ENCODE measurements at regions not wholly inside any gene's neighbourhood (a gene's known extent, or its start where the extent isn't known, plus 50 kb on each side); places are given as distances from the start of the nearest gene placed in this dataset.

DNA sequence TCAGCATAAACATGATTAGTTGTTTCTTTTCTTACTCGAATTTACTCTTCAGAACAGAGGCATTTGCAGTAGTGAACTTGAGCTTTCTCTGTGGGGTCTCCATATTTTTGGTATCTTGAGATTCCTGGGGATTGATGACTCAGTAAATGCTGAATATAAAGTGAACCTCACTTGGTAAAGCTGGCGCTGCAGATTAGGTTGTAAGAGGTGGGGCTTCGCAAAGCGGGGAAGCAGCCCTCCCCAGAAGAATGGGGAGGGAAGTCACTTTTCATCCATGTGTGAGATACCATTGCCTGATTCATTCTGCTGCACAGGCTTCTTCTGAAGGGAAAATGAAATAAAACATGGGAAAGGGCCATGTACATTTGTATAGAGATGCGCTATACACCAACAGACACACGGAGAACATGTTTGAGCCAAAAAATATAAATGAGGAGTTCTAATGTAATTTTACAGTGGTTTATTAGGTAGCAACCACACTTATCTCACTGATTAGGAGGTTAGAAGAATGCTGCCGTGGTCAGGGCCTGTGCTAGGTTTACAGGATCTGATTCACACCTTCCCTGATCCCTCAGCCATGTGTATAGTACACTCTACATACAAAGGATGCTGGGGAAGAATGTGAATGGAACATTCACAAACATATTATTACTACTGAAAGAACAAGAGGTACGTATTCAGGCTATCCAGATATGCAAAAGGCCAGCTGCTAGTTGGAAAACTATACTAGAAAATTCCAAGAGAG is 63.5 kb downstream of the DNTTIP2 start:
- peaks cover 65% of the 10 kb centered on the region for H3K4me1 Mint-ChIP-seq (ENCODE audit: low read depth, unreplicated experiment)
- no peaks in the 10 kb centered on the region for H3K9me3 ChIP-seq (ENCODE audit: insufficient read depth, low read depth, low read length)
- FAIRE-seq (no peak), DNase-seq (ENCODE audit: low read depth) (peak; percentile 71)
- H3K4me1 ChIP-seq (ENCODE audit: insufficient read depth, low read length): peaks cover 44% of the 10 kb centered on the region
- H3K4me2 ChIP-seq (ENCODE audit: low read length): peak overlapping the region; percentile 66
- H3K79me2 ChIP-seq (ENCODE audit: insufficient read depth, low read length): no peaks in the 10 kb centered on the region
- H4K20me1 ChIP-seq (ENCODE audit: insufficient read depth, low read length): no peaks in the 10 kb centered on the region
- H3K4me3 Mint-ChIP-seq (ENCODE audit: unreplicated experiment): peak overlapping the region; percentile 15
- H3K27ac Mint-ChIP-seq (ENCODE audit: unreplicated experiment): peak overlapping the region; percentile 50
- H3K27me3 ChIP-seq (ENCODE audit: insufficient read depth, low read length): no peaks in the 10 kb centered on the region
- peak overlapping the region; percentile 58 for H3K9ac ChIP-seq (ENCODE audit: low read length)
- peak overlapping the region; percentile 9 for H3K4me3 ChIP-seq (ENCODE audit: insufficient read depth, low read depth, low read length)
- no peaks in the 10 kb centered on the region for H3K27me3 Mint-ChIP-seq (ENCODE audit: low read depth, unreplicated experiment)
- H2AFZ ChIP-seq (ENCODE audit: low read depth, low read length): no peak overlapping the region
- H3K36me3 Mint-ChIP-seq (ENCODE audit: low read depth, unreplicated experiment): no peaks in the 10 kb centered on the region
- no peak for TF ChIP-seq EZH2 (IDR thresholded peaks at IDR 0.05; ENCODE audit: insufficient read depth, low read length)
- TF ChIP-seq, protein P1, sequence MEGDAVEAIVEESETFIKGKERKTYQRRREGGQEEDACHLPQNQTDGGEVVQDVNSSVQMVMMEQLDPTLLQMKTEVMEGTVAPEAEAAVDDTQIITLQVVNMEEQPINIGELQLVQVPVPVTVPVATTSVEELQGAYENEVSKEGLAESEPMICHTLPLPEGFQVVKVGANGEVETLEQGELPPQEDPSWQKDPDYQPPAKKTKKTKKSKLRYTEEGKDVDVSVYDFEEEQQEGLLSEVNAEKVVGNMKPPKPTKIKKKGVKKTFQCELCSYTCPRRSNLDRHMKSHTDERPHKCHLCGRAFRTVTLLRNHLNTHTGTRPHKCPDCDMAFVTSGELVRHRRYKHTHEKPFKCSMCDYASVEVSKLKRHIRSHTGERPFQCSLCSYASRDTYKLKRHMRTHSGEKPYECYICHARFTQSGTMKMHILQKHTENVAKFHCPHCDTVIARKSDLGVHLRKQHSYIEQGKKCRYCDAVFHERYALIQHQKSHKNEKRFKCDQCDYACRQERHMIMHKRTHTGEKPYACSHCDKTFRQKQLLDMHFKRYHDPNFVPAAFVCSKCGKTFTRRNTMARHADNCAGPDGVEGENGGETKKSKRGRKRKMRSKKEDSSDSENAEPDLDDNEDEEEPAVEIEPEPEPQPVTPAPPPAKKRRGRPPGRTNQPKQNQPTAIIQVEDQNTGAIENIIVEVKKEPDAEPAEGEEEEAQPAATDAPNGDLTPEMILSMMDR (IDR thresholded peaks at IDR 0.05; ENCODE audit: insufficient read depth, low read depth, low read length): no peak
- H3K9me3 Mint-ChIP-seq (ENCODE audit: unreplicated experiment): peaks cover 3% of the 10 kb centered on the region
- H3K36me3 ChIP-seq (ENCODE audit: insufficient read depth, low read length): no peaks in the 10 kb centered on the region
- H3K27ac ChIP-seq (ENCODE audit: low read depth, low read length): peak overlapping the region; percentile 68

DNA sequence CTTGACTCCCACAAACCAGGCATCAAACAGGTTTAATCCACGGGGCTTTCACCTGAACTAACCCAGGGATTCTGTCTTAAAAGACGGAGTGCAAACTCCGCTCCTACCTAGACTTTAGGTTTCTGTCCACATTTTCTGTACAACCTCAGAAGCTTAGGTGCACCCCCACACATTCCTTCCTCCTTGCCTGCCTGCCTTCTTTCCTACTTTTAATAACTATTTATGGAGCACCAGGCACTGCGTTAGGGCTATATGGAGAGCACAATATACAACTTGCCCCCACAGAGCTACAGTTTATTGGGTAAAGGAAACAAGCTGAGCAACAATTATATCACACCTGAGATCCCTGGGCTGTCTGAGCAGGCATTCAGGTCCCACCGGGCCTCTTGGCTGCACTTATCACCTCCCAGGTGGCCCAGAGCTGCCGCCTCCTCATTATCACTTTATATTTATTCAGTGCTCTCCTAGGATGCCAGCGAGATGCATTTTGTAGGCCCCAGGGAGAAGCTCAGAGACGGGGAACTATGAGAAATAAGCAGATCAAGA is 64.1 kb downstream of the DNTTIP2 start:
- Mint-ChIP-seq H3K4me3 (ENCODE audit: unreplicated experiment) (peak overlapping the region; percentile 34), H3K9me3 (ENCODE audit: unreplicated experiment) (peaks cover 3% of the 10 kb centered on the region), H3K4me1 (ENCODE audit: low read depth, unreplicated experiment) (peaks cover 67% of the 10 kb centered on the region), H3K27ac (ENCODE audit: unreplicated experiment) (no peak overlapping the region), H3K36me3 (ENCODE audit: low read depth, unreplicated experiment) (no peaks in the 10 kb centered on the region), H3K27me3 (ENCODE audit: low read depth, unreplicated experiment) (no peaks in the 10 kb centered on the region)
- no peaks in the 10 kb centered on the region for H3K9me3 ChIP-seq (ENCODE audit: insufficient read depth, low read depth, low read length)
- no peaks in the 10 kb centered on the region for H3K27me3 ChIP-seq (ENCODE audit: insufficient read depth, low read length)
- H3K27ac ChIP-seq (ENCODE audit: low read depth, low read length): peak overlapping the region; percentile 68
- peaks cover 44% of the 10 kb centered on the region for H3K4me1 ChIP-seq (ENCODE audit: insufficient read depth, low read length)
- peak overlapping the region; percentile 25 for H2AFZ ChIP-seq (ENCODE audit: low read depth, low read length)
- H3K4me3 ChIP-seq (ENCODE audit: insufficient read depth, low read depth, low read length): peak overlapping the region; percentile 9
- FAIRE-seq: no peak
- TF ChIP-seq, protein P1 (IDR thresholded peaks at IDR 0.05; ENCODE audit: insufficient read depth, low read depth, low read length): no peak
- no peak for TF ChIP-seq EZH2 (IDR thresholded peaks at IDR 0.05; ENCODE audit: insufficient read depth, low read length)
- H3K79me2 ChIP-seq (ENCODE audit: insufficient read depth, low read length): no peaks in the 10 kb centered on the region
- H3K4me2 ChIP-seq (ENCODE audit: low read length): peak overlapping the region; percentile 66
- H4K20me1 ChIP-seq (ENCODE audit: insufficient read depth, low read length): no peaks in the 10 kb centered on the region
- H3K36me3 ChIP-seq (ENCODE audit: insufficient read depth, low read length): no peaks in the 10 kb centered on the region
- DNase-seq (ENCODE audit: low read depth): no peak
- peak overlapping the region; percentile 58 for H3K9ac ChIP-seq (ENCODE audit: low read length)
